Activated CD8-positive, alpha-beta T cell treated with anti-CD3 and anti-CD28 coated beads for 36 hours (primary cell): ENCODE measurements at regions not wholly inside any gene's neighbourhood (a gene's known extent, or its start where the extent isn't known, plus 50 kb on each side); places are given as distances from the start of the nearest gene placed in this dataset.

Experiments
- ATAC-seq: fragments of 200-7000 bp; cut with Tn5 transposase; one replicate; pipeline ENCODE4 v1.10.0; 2021; ENCODE audit warnings: mild to moderate bottlenecking, moderate library complexity
- CTCF ChIA-PET: fragments of 350-600 bp; sonication (Branson Sonifier 250); formaldehyde crosslinking; loops from one replicate; lab custom pipeline; 2021; ENCODE audit warnings: antibody characterized with exemption; lab: Charles Lee
- POLR2A ChIA-PET: fragments of 350-600 bp; sonication (Branson Sonifier 250); formaldehyde crosslinking; loops from one replicate; lab custom pipeline; 2021; ENCODE audit warnings: antibody characterized with exemption; lab: Charles Lee
- DNase-seq: peaks from one replicate; pipeline ENCODE4 v3.0.0-alpha.2; 2020
- H3K27ac Mint-ChIP-seq: one replicate; pipeline ENCODE4 v1.8.0; 2021; ENCODE audit warnings: mild to moderate bottlenecking, mixed read lengths
- H3K27me3 Mint-ChIP-seq: one replicate; pipeline ENCODE4 v1.8.0; 2021; ENCODE audit warnings: mixed read lengths
- H3K36me3 Mint-ChIP-seq: one replicate; pipeline ENCODE4 v1.8.0; 2021; ENCODE audit warnings: low read depth, mixed read lengths
- H3K4me1 Mint-ChIP-seq: one replicate; pipeline ENCODE4 v1.8.0; 2021; ENCODE audit warnings: low read depth, mixed read lengths
- H3K4me3 Mint-ChIP-seq: one replicate; pipeline ENCODE4 v1.8.0; 2021; ENCODE audit warnings: mild to moderate bottlenecking, moderate library complexity, mixed read lengths
- H3K9me3 Mint-ChIP-seq: one replicate; pipeline ENCODE4 v1.8.0; 2021; ENCODE audit warnings: mixed read lengths
- intact Hi-C: fragments of 100-400 bp; cut with micrococcal nuclease; formaldehyde crosslinking; loops from one replicate; pipeline ENCODE4 v1.10.0; 2022
- TF ChIP-seq, protein P1 (sequence below): fragments of 200-600 bp; IDR thresholded peaks from one replicate; pipeline ENCODE4 v1.8.0; 2022; ENCODE audit warnings: antibody characterized with exemption, mild to moderate bottlenecking

DNA sequence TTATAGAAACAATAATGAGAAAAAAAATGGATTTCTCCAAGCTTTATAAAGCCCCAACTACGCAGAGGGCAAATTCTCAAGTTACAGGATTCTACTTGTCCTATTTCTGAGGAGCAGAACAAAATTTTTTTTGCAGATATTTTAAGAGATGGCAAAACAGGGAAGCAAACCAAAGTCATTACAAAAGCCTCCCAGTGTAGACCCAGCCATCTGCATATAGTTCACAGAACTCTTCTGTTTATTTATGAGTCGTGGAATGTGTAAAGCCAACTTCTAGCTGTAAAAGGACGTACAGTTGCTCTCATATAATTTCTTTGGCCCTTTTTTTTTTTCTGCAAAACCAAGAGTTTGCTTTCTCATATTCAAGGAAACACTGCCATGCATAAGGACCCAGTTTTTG lies 120.4 kb downstream of the PCDH7 start:
- TF ChIP-seq, protein P1, sequence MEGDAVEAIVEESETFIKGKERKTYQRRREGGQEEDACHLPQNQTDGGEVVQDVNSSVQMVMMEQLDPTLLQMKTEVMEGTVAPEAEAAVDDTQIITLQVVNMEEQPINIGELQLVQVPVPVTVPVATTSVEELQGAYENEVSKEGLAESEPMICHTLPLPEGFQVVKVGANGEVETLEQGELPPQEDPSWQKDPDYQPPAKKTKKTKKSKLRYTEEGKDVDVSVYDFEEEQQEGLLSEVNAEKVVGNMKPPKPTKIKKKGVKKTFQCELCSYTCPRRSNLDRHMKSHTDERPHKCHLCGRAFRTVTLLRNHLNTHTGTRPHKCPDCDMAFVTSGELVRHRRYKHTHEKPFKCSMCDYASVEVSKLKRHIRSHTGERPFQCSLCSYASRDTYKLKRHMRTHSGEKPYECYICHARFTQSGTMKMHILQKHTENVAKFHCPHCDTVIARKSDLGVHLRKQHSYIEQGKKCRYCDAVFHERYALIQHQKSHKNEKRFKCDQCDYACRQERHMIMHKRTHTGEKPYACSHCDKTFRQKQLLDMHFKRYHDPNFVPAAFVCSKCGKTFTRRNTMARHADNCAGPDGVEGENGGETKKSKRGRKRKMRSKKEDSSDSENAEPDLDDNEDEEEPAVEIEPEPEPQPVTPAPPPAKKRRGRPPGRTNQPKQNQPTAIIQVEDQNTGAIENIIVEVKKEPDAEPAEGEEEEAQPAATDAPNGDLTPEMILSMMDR = no peak
- Mint-ChIP-seq H3K4me3 (no peak overlapping the region), H3K36me3 (no peaks in the 10 kb centered on the region), H3K4me1 (no peaks in the 10 kb centered on the region), H3K27ac (no peak overlapping the region), H3K9me3 (peaks cover 3% of the 10 kb centered on the region), H3K27me3 (no peaks in the 10 kb centered on the region)
- no peak for DNase-seq
- ChIA-PET CTCF (no interaction called here), POLR2A (no interaction called here)
- intact Hi-C loops = no loop called here
- no peak for ATAC-seq

DNA sequence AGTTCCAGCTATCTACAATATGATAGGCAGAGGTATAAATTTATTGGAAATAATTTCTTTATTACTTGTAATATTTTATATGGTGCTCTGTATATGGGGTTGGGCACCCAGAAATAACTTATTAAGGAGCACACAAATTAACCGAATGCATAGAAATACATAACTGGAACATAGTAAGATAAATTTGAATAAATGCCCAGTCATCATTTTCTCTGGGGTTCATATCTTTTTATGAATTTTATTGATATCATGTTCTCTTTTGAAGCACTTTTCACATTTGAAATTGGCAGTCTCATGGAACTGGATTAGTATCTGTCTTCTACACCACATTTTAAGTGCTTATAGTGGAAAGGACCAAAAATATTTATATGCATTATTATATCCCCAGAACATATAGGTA lies 122.0 kb downstream of the PCDH7 start:
- Mint-ChIP-seq H3K4me3 (no peak overlapping the region), H3K9me3 (peaks cover 3% of the 10 kb centered on the region), H3K27ac (no peak overlapping the region), H3K36me3 (no peaks in the 10 kb centered on the region), H3K4me1 (no peaks in the 10 kb centered on the region), H3K27me3 (no peaks in the 10 kb centered on the region)
- CTCF ChIA-PET = no interaction called here
- intact Hi-C loops = no loop called here
- TF ChIP-seq, protein P1 = no peak
- no peak for DNase-seq
- POLR2A ChIA-PET = no interaction called here
- no peak for ATAC-seq

DNA sequence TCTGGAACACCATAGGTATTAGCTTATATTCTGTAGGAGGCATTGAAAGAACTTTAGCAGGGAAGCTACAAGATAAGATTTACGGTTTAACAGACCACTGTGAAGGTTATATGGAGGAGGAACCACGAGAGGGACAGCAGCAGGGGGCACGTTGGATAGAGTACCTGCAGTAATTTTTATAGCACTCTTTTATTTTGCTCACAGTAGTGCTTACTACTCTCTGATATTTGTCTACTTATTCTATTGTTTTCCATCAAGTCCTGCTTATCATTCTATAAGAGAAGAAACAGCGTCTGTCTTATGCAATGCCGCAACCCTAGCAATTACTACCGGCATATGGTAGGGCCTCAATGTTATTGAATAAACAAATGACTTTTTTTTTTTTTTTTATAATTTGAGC lies 122.5 kb downstream of the PCDH7 start:
- POLR2A ChIA-PET = no interaction called here
- Mint-ChIP-seq H3K4me1 (no peaks in the 10 kb centered on the region), H3K27ac (no peak overlapping the region), H3K36me3 (no peaks in the 10 kb centered on the region), H3K4me3 (no peak overlapping the region), H3K27me3 (no peaks in the 10 kb centered on the region), H3K9me3 (peaks cover 3% of the 10 kb centered on the region)
- CTCF ChIA-PET = interaction anchor here (0.6 kb wide), 1 partner anchor 455 kb away, joined by 3 read pairs; no protein-coding TSS in a partner anchor
- DNase-seq = no peak
- TF ChIP-seq, protein P1 = no peak
- intact Hi-C loops = no loop called here
- no peak for ATAC-seq

DNA sequence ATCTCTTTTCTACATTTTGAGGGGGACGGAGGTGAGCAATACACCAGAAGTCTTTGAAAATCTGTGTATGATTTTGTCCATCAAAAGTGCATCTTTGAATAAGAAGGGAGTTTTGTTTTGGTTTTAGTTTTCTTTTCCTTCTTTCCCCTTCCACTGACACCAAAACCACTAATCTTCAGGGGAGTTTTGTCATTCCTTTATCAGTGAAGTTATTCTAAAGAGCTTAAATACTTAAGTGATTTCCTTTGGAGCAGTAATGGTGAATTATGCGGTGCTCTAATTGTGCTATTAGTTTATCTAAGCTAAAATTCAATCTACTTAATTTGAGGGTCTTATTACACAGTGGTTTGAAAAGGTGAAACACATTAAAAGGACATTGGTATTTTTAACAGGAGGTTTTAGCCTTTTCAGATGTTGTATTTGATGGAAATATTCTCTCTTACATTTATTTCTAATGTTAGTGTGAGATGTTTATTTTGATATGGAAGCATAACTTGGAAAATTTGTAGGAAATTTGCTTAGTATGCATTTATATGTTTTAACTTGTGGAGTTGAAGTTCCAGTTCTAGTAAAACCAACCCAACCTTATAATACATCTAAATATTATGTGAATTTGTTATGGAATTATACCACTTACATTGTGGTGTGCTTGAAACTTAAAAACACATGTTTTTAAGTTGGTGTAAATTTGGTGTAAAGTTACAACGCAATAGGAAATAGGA lies 124.9 kb downstream of the PCDH7 start:
- Mint-ChIP-seq H3K4me3 (no peak overlapping the region), H3K27me3 (no peaks in the 10 kb centered on the region), H3K9me3 (no peaks in the 10 kb centered on the region), H3K4me1 (no peaks in the 10 kb centered on the region), H3K27ac (no peak overlapping the region), H3K36me3 (no peaks in the 10 kb centered on the region)
- TF ChIP-seq, protein P1 = no peak
- ChIA-PET POLR2A (no interaction called here), CTCF (no interaction called here)
- DNase-seq = no peak
- intact Hi-C loops = no loop called here
- ATAC-seq = no peak

DNA sequence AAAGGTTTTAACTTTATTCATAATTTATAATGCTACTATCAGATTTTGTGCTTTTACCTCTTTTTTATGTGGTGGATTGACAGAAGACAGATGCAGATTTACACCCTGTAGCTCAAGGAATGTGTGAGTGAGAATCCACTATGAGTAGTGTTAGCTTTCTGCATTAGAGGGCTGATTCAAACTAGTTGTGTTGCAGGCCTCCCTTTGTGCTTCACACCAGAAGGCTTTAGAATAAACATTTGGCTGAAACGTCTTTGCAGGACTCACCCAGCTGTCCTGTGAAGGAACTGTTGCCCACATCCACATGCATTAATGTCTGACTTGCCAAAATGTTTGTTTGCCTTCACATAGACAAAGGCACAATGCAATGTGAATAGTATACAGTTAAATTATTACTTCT lies 127.0 kb downstream of the PCDH7 start:
- no peaks in the 10 kb centered on the region for H3K4me1 Mint-ChIP-seq
- no peaks in the 10 kb centered on the region for H3K36me3 Mint-ChIP-seq
- intact Hi-C loops = no loop called here
- H3K27me3 Mint-ChIP-seq = no peaks in the 10 kb centered on the region
- TF ChIP-seq, protein P1 = no peak
- CTCF ChIA-PET = interaction anchor here (0.7 kb wide), 1 partner anchor 679 kb away, joined by 3 read pairs; no protein-coding TSS in a partner anchor
- ATAC-seq = no peak
- no peak overlapping the region for H3K27ac Mint-ChIP-seq
- H3K4me3 Mint-ChIP-seq = no peak overlapping the region
- POLR2A ChIA-PET = no interaction called here
- no peaks in the 10 kb centered on the region for H3K9me3 Mint-ChIP-seq
- DNase-seq = no peak
